GM12874 (cell line): ENCODE measurements at regions not wholly inside any gene's neighbourhood (a gene's known extent, or its start where the extent isn't known, plus 50 kb on each side); places are given as distances from the start of the nearest gene placed in this dataset.

Source experiments
- TF ChIP-seq, protein P1 (sequence below): IDR thresholded peaks from 2 replicates; pipeline ENCODE4 v1.5.1; 2011; ENCODE audit warnings: low read depth, mild to moderate bottlenecking, control low read depth, low read length, moderate library complexity; ENCODE audit not compliant: insufficient read depth

DNA sequence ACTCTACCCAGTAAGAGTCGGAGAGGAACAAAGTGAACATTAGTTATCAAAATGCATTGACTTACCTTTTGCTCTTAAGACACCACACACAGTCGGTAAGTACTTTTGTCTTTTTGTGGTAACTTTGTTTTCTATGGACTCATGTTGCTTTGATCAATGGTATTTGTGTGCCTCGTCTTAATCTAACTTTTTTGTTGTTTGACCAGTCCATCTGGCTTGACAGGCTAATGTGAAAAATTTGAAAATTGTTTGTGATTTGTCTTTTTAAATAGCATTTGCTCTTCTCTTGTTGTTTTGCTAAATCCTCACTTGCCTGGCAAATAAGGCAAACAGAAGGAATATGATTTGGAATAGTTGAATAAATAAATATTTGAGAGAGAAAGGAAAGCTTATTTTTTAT, 71.4 kb upstream of the CHD1 start:
- TF ChIP-seq, protein P1, sequence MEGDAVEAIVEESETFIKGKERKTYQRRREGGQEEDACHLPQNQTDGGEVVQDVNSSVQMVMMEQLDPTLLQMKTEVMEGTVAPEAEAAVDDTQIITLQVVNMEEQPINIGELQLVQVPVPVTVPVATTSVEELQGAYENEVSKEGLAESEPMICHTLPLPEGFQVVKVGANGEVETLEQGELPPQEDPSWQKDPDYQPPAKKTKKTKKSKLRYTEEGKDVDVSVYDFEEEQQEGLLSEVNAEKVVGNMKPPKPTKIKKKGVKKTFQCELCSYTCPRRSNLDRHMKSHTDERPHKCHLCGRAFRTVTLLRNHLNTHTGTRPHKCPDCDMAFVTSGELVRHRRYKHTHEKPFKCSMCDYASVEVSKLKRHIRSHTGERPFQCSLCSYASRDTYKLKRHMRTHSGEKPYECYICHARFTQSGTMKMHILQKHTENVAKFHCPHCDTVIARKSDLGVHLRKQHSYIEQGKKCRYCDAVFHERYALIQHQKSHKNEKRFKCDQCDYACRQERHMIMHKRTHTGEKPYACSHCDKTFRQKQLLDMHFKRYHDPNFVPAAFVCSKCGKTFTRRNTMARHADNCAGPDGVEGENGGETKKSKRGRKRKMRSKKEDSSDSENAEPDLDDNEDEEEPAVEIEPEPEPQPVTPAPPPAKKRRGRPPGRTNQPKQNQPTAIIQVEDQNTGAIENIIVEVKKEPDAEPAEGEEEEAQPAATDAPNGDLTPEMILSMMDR = no peak

DNA sequence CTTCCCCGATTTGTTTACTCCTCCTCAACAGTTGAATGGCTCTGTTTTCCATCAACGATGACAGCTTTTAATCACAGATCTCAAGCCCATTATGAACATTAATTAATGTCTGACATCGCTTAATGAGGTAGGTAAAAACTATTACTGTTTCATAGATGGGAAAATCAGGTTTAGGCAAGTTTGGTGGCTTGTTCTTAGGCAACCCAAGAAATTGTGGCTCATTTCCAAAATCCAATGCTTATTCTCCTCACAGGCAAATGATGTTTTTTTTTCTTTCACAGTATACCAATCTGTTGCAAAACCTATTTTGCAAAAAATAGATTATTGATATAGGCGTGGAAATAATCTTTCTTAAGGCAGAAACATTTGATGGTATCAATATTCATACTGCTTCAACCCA, 70.8 kb upstream of the CHD1 start:
- TF ChIP-seq, protein P1 = no peak

- TF ChIP-seq, protein P1 = no peak
Measured at GRCh38 chr5:98997000-98997399, 68.2 kb upstream of the CHD1 start.

GRCh38 chr5:98994611-98995010, 65.8 kb upstream of the CHD1 start:
- TF ChIP-seq, protein P1 = no peak

- TF ChIP-seq, protein P1 = no peak
Measured at GRCh38 chr5:98993512-98993911, 64.7 kb upstream of the CHD1 start.

GRCh38 chr5:98992552-98992951, 63.7 kb upstream of the CHD1 start:
- TF ChIP-seq, protein P1 = no peak

- TF ChIP-seq, protein P1 = no peak
Measured at GRCh38 chr5:98989727-98990126, 60.9 kb upstream of the CHD1 start.

GRCh38 chr5:98986587-98986986, 57.8 kb upstream of the CHD1 start:
- TF ChIP-seq, protein P1 = no peak
